GM12864 (cell line): ENCODE measurements at regions not wholly inside any gene's neighbourhood (a gene's known extent, or its start where the extent isn't known, plus 50 kb on each side); places are given as distances from the start of the nearest gene placed in this dataset.
"Not testable (repeated sequence)": the region's sequence is repeated elsewhere in the genome, so short reads cannot be mapped to it uniquely, and the experiment has no call there.

Source experiments
- DNase-seq: peaks from one replicate; pipeline ENCODE4 v3.0.0-alpha.2; 2011; ENCODE audit warnings: low read depth
- H3K4me3 ChIP-seq: 2 replicates; pipeline ENCODE4 v1.5.1; 2011; ENCODE audit warnings: mild to moderate bottlenecking, low read depth, low read length, control low read depth
- CTCF ChIP-seq: IDR thresholded peaks from 2 replicates; pipeline ENCODE4 v1.5.1; 2011; ENCODE audit warnings: low read depth, mild to moderate bottlenecking, moderate library complexity, low read length, control low read depth, inconsistent platforms; ENCODE audit errors: missing control alignments

GRCh38 chr14:105982664-105983063, 456.3 kb downstream of the TMEM121 start:
- no peak for TF ChIP-seq CTCF
- H3K4me3 ChIP-seq = no peak overlapping the region
- no peak for DNase-seq

- no peak for DNase-seq
- H3K4me3 ChIP-seq = no peak overlapping the region
- no peak for TF ChIP-seq CTCF
Measured at GRCh38 chr14:105986894-105987284, 460.5 kb downstream of the TMEM121 start.

- H3K4me3 ChIP-seq = no peak overlapping the region
- no peak for TF ChIP-seq CTCF
- no peak for DNase-seq
Measured at GRCh38 chr14:105987563-105987962, 461.2 kb downstream of the TMEM121 start.

GRCh38 chr14:105989566-105990302, 463.4 kb downstream of the TMEM121 start:
- no peak for TF ChIP-seq CTCF
- no peak for DNase-seq
- no peak overlapping the region for H3K4me3 ChIP-seq

- DNase-seq = not testable (repeated sequence)
Measured at GRCh38 chr14:105991677-105992076, 465.3 kb downstream of the TMEM121 start.

GRCh38 chr14:105993814-105994213, 467.4 kb downstream of the TMEM121 start:
- TF ChIP-seq CTCF = no peak
- DNase-seq = no peak
- H3K4me3 ChIP-seq = no peak overlapping the region

More at GRCh38 chr14:105991677-105992076, 465.3 kb downstream of the TMEM121 start:
- not testable (repeated sequence) for H3K4me3 ChIP-seq

GRCh38 chr14:105995011-105995710, 468.8 kb downstream of the TMEM121 start:
- DNase-seq = not testable (repeated sequence)

GRCh38 chr14:105998597-105998996, 472.2 kb downstream of the TMEM121 start:
- DNase-seq = not testable (repeated sequence)
- H3K4me3 ChIP-seq = peak overlapping the region; percentile 23

More at GRCh38 chr14:105995011-105995710, 468.8 kb downstream of the TMEM121 start:
- H3K4me3 ChIP-seq = not testable (repeated sequence)
